GM21515 (cell line): ENCODE measurements at regions not wholly inside any gene's neighbourhood (a gene's known extent, or its start where the extent isn't known, plus 50 kb on each side); places are given as distances from the start of the nearest gene placed in this dataset.
"Not testable (repeated sequence)": the region's sequence is repeated elsewhere in the genome, so short reads cannot be mapped to it uniquely, and the experiment has no call there.

Experiments
- ATAC-seq: cut with Tn5 transposase; IDR thresholded peaks from one replicate; pipeline ENCODE4 v1.9.1; 2021; ENCODE audit not compliant: unreplicated experiment

GRCh38 chr14:61171727-61172126 lies 109.4 kb downstream of the TMEM30B start:
- ATAC-seq = no peak

GRCh38 chr14:61168141-61168540 lies 113.0 kb downstream of the TMEM30B start:
- no peak for ATAC-seq

GRCh38 chr14:61167642-61168041 lies 113.5 kb downstream of the TMEM30B start:
- ATAC-seq = no peak

- no peak for ATAC-seq
These were observed 120.3 kb downstream of the TMEM30B start for GRCh38 chr14:61160798-61161197.

GRCh38 chr14:61154641-61155040 lies 126.5 kb downstream of the TMEM30B start:
- ATAC-seq = no peak

GRCh38 chr14:61153914-61154545 lies 127.1 kb downstream of the TMEM30B start:
- ATAC-seq = no peak

GRCh38 chr14:61153431-61153830 lies 127.7 kb downstream of the TMEM30B start:
- ATAC-seq = no peak

- ATAC-seq = no peak
These were observed 128.2 kb downstream of the TMEM30B start for GRCh38 chr14:61152851-61153364.

GRCh38 chr14:61151251-61151650 lies 129.9 kb downstream of the TMEM30B start:
- ATAC-seq = no peak

GRCh38 chr14:61150851-61151250 lies 130.3 kb downstream of the TMEM30B start:
- no peak for ATAC-seq

- no peak for ATAC-seq
These were observed 131.2 kb downstream of the TMEM30B start for GRCh38 chr14:61149896-61150295.

- ATAC-seq = no peak
These were observed 132.3 kb downstream of the TMEM30B start for GRCh38 chr14:61148742-61149350.

- ATAC-seq = no peak
These were observed 133.1 kb downstream of the TMEM30B start for GRCh38 chr14:61147831-61148549.

- no peak for ATAC-seq
These were observed 133.7 kb downstream of the TMEM30B start for GRCh38 chr14:61147381-61147821.

GRCh38 chr14:61146899-61147298 lies 134.2 kb downstream of the TMEM30B start:
- ATAC-seq = no peak

GRCh38 chr14:61145903-61146481 lies 135.1 kb downstream of the TMEM30B start:
- ATAC-seq = no peak

- no peak for ATAC-seq
These were observed 135.9 kb downstream of the TMEM30B start for GRCh38 chr14:61145034-61145902.

GRCh38 chr14:61144117-61145033 lies 136.8 kb downstream of the TMEM30B start:
- ATAC-seq = not testable (repeated sequence)

- no peak for ATAC-seq
These were observed 140.3 kb downstream of the TMEM30B start for GRCh38 chr14:61140872-61141271.

GRCh38 chr14:61140271-61140670 lies 140.9 kb downstream of the TMEM30B start:
- ATAC-seq = no peak
